ENCODE measurements at regions not wholly inside any gene's neighbourhood (a gene's known extent, or its start where the extent isn't known, plus 50 kb on each side); places are given as distances from the start of the nearest gene placed in this dataset.

GRCh38 chr13:105139380-105140285, 1395.8 kb downstream of the EFNB2 start:
- peak; percentile 25 for DNase-seq (ENCODE audit: insufficient read length, low spot score)
- TF ChIP-seq TAF1 (IDR thresholded peaks at IDR 0.05; ENCODE audit: low read depth, low read length) = peak; percentile 55; the same call in 1 of the 2 replicates
- TF ChIP-seq SPI1 (IDR thresholded peaks at IDR 0.05; ENCODE audit: low read depth, low read length) = peak; percentile 97
- TF ChIP-seq PAX5 (IDR thresholded peaks at IDR 0.05; ENCODE audit: insufficient read depth, low read length, severe bottlenecking) = no peak
- TF ChIP-seq POLR2AphosphoS5 (IDR thresholded peaks at IDR 0.05; ENCODE audit: low read depth, low read length) = peak; percentile 74; the same call in 1 of the 2 replicates
- TF ChIP-seq POLR2A (IDR thresholded peaks at IDR 0.05; ENCODE audit: low read depth, low read length) = peak; percentile 60; the same call in 1 of the 2 replicates
- TF ChIP-seq POU2F2 (IDR thresholded peaks at IDR 0.05; ENCODE audit: low read depth, low read length) = no peak; the same call in none of the 2 replicates
- peak; percentile 96 for FAIRE-seq

- DNase-seq (ENCODE audit: insufficient read length, low spot score) (peak; percentile 2), FAIRE-seq (peak; percentile 26)
- TF ChIP-seq POLR2AphosphoS5 (IDR thresholded peaks at IDR 0.05; ENCODE audit: low read depth, low read length) = no peak
- TF ChIP-seq PAX5 (IDR thresholded peaks at IDR 0.05; ENCODE audit: insufficient read depth, low read length, severe bottlenecking) = no peak
- no peak for TF ChIP-seq POLR2A (IDR thresholded peaks at IDR 0.05; ENCODE audit: low read depth, low read length)
- no peak for TF ChIP-seq SPI1 (IDR thresholded peaks at IDR 0.05; ENCODE audit: low read depth, low read length)
- no peak for TF ChIP-seq POU2F2 (IDR thresholded peaks at IDR 0.05; ENCODE audit: low read depth, low read length)
Observed at GRCh38 chr13:105139048-105139379, 1396.4 kb downstream of the EFNB2 start.

GRCh38 chr13:105135852-105136615, 1399.4 kb downstream of the EFNB2 start:
- DNase-seq (ENCODE audit: insufficient read length, low spot score) (no peak), FAIRE-seq (no peak)
- TF ChIP-seq PAX5 (IDR thresholded peaks at IDR 0.05; ENCODE audit: insufficient read depth, low read length, severe bottlenecking) = no peak
- TF ChIP-seq POLR2A (IDR thresholded peaks at IDR 0.05; ENCODE audit: low read depth, low read length) = no peak
- no peak for TF ChIP-seq POLR2AphosphoS5 (IDR thresholded peaks at IDR 0.05; ENCODE audit: low read depth, low read length)
- no peak for TF ChIP-seq TAF1 (IDR thresholded peaks at IDR 0.05; ENCODE audit: low read depth, low read length)
- TF ChIP-seq POU2F2 (IDR thresholded peaks at IDR 0.05; ENCODE audit: low read depth, low read length) = no peak
- no peak for TF ChIP-seq SPI1 (IDR thresholded peaks at IDR 0.05; ENCODE audit: low read depth, low read length)

GRCh38 chr13:105127732-105128131, 1407.7 kb downstream of the EFNB2 start:
- DNase-seq (ENCODE audit: insufficient read length, low spot score) = no peak
- no peak for FAIRE-seq
- no peak for TF ChIP-seq PAX5 (IDR thresholded peaks at IDR 0.05; ENCODE audit: insufficient read depth, low read length, severe bottlenecking)
- TF ChIP-seq TAF1 (IDR thresholded peaks at IDR 0.05; ENCODE audit: low read depth, low read length) = no peak
- TF ChIP-seq POLR2AphosphoS5 (IDR thresholded peaks at IDR 0.05; ENCODE audit: low read depth, low read length) = no peak
- no peak for TF ChIP-seq POU2F2 (IDR thresholded peaks at IDR 0.05; ENCODE audit: low read depth, low read length)
- TF ChIP-seq SPI1 (IDR thresholded peaks at IDR 0.05; ENCODE audit: low read depth, low read length) = no peak
- no peak for TF ChIP-seq POLR2A (IDR thresholded peaks at IDR 0.05; ENCODE audit: low read depth, low read length)

GRCh38 chr13:105121221-105121620, 1414.2 kb downstream of the EFNB2 start:
- FAIRE-seq = no peak
- no peak for DNase-seq (ENCODE audit: insufficient read length, low spot score)
- TF ChIP-seq TAF1 (IDR thresholded peaks at IDR 0.05; ENCODE audit: low read depth, low read length) (no peak), PAX5 (IDR thresholded peaks at IDR 0.05; ENCODE audit: insufficient read depth, low read length, severe bottlenecking) (no peak), POU2F2 (IDR thresholded peaks at IDR 0.05; ENCODE audit: low read depth, low read length) (no peak), SPI1 (IDR thresholded peaks at IDR 0.05; ENCODE audit: low read depth, low read length) (no peak), POLR2A (IDR thresholded peaks at IDR 0.05; ENCODE audit: low read depth, low read length) (no peak), POLR2AphosphoS5 (IDR thresholded peaks at IDR 0.05; ENCODE audit: low read depth, low read length) (no peak)

GRCh38 chr13:105118426-105118985, 1417.0 kb downstream of the EFNB2 start:
- TF ChIP-seq POLR2AphosphoS5 (IDR thresholded peaks at IDR 0.05; ENCODE audit: low read depth, low read length) (no peak), SPI1 (IDR thresholded peaks at IDR 0.05; ENCODE audit: low read depth, low read length) (no peak), TAF1 (IDR thresholded peaks at IDR 0.05; ENCODE audit: low read depth, low read length) (no peak), POLR2A (IDR thresholded peaks at IDR 0.05; ENCODE audit: low read depth, low read length) (no peak), PAX5 (IDR thresholded peaks at IDR 0.05; ENCODE audit: insufficient read depth, low read length, severe bottlenecking) (no peak), POU2F2 (IDR thresholded peaks at IDR 0.05; ENCODE audit: low read depth, low read length) (no peak)
- FAIRE-seq (no peak), DNase-seq (ENCODE audit: insufficient read length, low spot score) (no peak)

- TF ChIP-seq POLR2AphosphoS5 (IDR thresholded peaks at IDR 0.05; ENCODE audit: low read depth, low read length) (no peak), POU2F2 (IDR thresholded peaks at IDR 0.05; ENCODE audit: low read depth, low read length) (no peak), TAF1 (IDR thresholded peaks at IDR 0.05; ENCODE audit: low read depth, low read length) (no peak), POLR2A (IDR thresholded peaks at IDR 0.05; ENCODE audit: low read depth, low read length) (no peak), PAX5 (IDR thresholded peaks at IDR 0.05; ENCODE audit: insufficient read depth, low read length, severe bottlenecking) (no peak), SPI1 (IDR thresholded peaks at IDR 0.05; ENCODE audit: low read depth, low read length) (no peak)
- FAIRE-seq (no peak), DNase-seq (ENCODE audit: insufficient read length, low spot score) (no peak)
Observed at GRCh38 chr13:105116966-105117365, 1418.5 kb downstream of the EFNB2 start.

- DNase-seq (ENCODE audit: insufficient read length, low spot score) (no peak), FAIRE-seq (no peak)
- TF ChIP-seq POLR2A (IDR thresholded peaks at IDR 0.05; ENCODE audit: low read depth, low read length) = no peak
- no peak for TF ChIP-seq SPI1 (IDR thresholded peaks at IDR 0.05; ENCODE audit: low read depth, low read length)
- TF ChIP-seq POLR2AphosphoS5 (IDR thresholded peaks at IDR 0.05; ENCODE audit: low read depth, low read length) = no peak
- TF ChIP-seq TAF1 (IDR thresholded peaks at IDR 0.05; ENCODE audit: low read depth, low read length) = no peak
- no peak for TF ChIP-seq PAX5 (IDR thresholded peaks at IDR 0.05; ENCODE audit: insufficient read depth, low read length, severe bottlenecking)
Observed at GRCh38 chr13:105112561-105112960, 1422.9 kb downstream of the EFNB2 start.

GRCh38 chr13:105107781-105108180, 1427.7 kb downstream of the EFNB2 start:
- FAIRE-seq (no peak), DNase-seq (ENCODE audit: insufficient read length, low spot score) (no peak)
- TF ChIP-seq TAF1 (IDR thresholded peaks at IDR 0.05; ENCODE audit: low read depth, low read length) (no peak), SPI1 (IDR thresholded peaks at IDR 0.05; ENCODE audit: low read depth, low read length) (no peak), POU2F2 (IDR thresholded peaks at IDR 0.05; ENCODE audit: low read depth, low read length) (no peak), PAX5 (IDR thresholded peaks at IDR 0.05; ENCODE audit: insufficient read depth, low read length, severe bottlenecking) (no peak), POLR2A (IDR thresholded peaks at IDR 0.05; ENCODE audit: low read depth, low read length) (no peak), POLR2AphosphoS5 (IDR thresholded peaks at IDR 0.05; ENCODE audit: low read depth, low read length) (no peak)

Data from GM12891 (cell line).